Upper lobe of right lung (tissue), 1 donor: ENCODE measurements at regions not wholly inside any gene's neighbourhood (a gene's known extent, or its start where the extent isn't known, plus 50 kb on each side); places are given as distances from the start of the nearest gene placed in this dataset.

Source experiments
- ATAC-seq: fragments of 200-7000 bp; cut with Tn5 transposase; one replicate; pipeline ENCODE4 v1.9.1; 2020; ENCODE audit warnings: mild to moderate bottlenecking, moderate library complexity
- DNase-seq: peaks from one replicate; pipeline ENCODE4 v3.0.0-alpha.2; 2020
- H3K27ac ChIP-seq: fragments of 200-600 bp; one replicate; pipeline ENCODE4 v1.8.0; 2022
- H3K27me3 ChIP-seq: fragments of 200-600 bp; one replicate; pipeline ENCODE4 v1.8.0; 2022; ENCODE audit warnings: mild to moderate bottlenecking
- H3K36me3 ChIP-seq: fragments of 200-600 bp; one replicate; pipeline ENCODE4 v1.8.0; 2022
- H3K4me1 ChIP-seq: fragments of 200-600 bp; one replicate; pipeline ENCODE4 v1.8.0; 2022
- H3K4me3 ChIP-seq: fragments of 200-600 bp; one replicate; pipeline ENCODE4 v1.8.0; 2022; ENCODE audit warnings: mild to moderate bottlenecking
- H3K9me3 ChIP-seq: fragments of 200-600 bp; one replicate; pipeline ENCODE4 v1.8.0; 2022
- intact Hi-C: fragments of 100-400 bp; cut with DNase I; formaldehyde crosslinking; loops from one replicate; pipeline ENCODE4 v1.11.0; 2022
- TF ChIP-seq, protein P1 (sequence below): fragments of 200-600 bp; IDR thresholded peaks from one replicate; pipeline ENCODE4 v1.8.0; 2022; ENCODE audit warnings: antibody characterized with exemption
- donor health status: DM: no; HTN: yes; CAD: no; lungs with severe emphysema.

DNA sequence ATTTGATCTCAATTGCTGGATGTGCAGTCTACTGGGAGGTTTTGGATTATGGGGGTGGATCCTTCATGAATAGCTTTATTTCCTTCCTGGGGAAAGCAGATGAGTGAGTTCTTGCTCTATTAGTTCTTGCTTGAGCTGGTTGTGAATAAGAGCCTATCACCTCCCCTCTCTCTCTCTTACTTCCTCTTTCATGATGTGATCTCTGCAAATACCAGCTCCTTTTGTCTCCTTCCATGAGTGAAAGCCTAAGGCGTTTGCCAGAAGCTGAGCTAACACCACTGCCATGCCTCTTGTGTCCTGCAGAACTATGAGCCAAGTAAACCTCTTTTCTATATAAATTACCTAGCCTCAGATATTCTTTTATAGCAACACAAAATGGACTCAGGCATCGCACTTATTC lies 302.7 kb downstream of the CCER1 start:
- TF ChIP-seq, protein P1, sequence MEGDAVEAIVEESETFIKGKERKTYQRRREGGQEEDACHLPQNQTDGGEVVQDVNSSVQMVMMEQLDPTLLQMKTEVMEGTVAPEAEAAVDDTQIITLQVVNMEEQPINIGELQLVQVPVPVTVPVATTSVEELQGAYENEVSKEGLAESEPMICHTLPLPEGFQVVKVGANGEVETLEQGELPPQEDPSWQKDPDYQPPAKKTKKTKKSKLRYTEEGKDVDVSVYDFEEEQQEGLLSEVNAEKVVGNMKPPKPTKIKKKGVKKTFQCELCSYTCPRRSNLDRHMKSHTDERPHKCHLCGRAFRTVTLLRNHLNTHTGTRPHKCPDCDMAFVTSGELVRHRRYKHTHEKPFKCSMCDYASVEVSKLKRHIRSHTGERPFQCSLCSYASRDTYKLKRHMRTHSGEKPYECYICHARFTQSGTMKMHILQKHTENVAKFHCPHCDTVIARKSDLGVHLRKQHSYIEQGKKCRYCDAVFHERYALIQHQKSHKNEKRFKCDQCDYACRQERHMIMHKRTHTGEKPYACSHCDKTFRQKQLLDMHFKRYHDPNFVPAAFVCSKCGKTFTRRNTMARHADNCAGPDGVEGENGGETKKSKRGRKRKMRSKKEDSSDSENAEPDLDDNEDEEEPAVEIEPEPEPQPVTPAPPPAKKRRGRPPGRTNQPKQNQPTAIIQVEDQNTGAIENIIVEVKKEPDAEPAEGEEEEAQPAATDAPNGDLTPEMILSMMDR, result no peak
- DNase-seq, result no peak
- intact Hi-C loops, result no loop called here
- H3K4me1 ChIP-seq, result no peaks in the 10 kb centered on the region
- H3K36me3 ChIP-seq, result no peaks in the 10 kb centered on the region
- ATAC-seq, result no peak
- H3K9me3 ChIP-seq, result no peaks in the 10 kb centered on the region
- no peak overlapping the region for H3K27ac ChIP-seq
- no peak overlapping the region for H3K4me3 ChIP-seq
- no peaks in the 10 kb centered on the region for H3K27me3 ChIP-seq

DNA sequence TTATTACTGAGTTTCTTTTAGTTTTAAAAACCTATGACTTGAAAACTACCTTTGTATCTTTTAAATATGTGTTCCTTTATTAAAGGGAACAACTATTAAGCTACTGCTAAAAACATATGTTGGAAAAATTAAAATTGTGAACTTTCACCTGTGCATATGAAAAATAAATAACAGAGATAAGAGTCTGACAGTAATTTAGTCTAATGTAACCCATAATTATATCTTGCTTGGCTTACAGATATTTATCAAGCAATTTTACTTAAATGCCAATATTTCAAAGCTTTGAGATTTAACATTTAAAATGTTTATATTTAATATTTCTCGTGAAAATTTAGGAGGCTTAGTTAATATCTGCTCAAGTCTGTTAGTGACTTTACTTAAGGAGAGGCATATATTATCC lies 309.8 kb downstream of the CCER1 start:
- H3K4me3 ChIP-seq, result no peak overlapping the region
- H3K27ac ChIP-seq, result no peak overlapping the region
- ATAC-seq, result no peak
- TF ChIP-seq, protein P1, result no peak
- H3K4me1 ChIP-seq, result no peaks in the 10 kb centered on the region
- H3K27me3 ChIP-seq, result no peaks in the 10 kb centered on the region
- H3K9me3 ChIP-seq, result no peaks in the 10 kb centered on the region
- no peaks in the 10 kb centered on the region for H3K36me3 ChIP-seq
- no peak for DNase-seq
- intact Hi-C loops, result no loop called here

DNA sequence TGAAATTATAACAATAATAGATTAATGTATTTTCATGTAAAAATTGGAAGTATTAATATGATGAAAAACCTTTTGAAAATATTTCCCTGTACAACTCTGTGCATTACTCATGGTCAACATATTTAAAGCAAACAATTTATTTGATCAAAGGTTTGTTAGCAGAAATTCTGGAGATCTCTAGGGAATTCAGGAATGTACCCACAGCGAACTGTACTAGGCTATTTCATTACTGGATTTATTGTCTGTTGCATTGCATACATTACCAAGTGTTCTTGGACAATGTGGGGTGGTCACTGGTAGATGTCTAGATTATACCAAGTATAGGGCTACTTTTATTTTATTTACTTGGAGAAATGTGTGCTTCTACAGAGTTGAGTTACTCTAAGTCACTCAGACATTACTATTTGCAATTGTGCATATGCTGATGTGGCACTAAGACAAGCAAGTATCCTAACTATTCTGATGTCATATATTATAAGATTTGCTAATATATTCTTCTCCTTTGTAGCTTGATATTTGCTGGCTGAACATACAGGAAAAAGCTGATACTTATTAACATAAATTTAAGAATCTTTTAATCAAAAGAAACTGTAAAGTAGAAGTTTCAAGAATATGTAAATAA lies 323.3 kb downstream of the CCER1 start:
- TF ChIP-seq, protein P1, result no peak
- no peak for ATAC-seq
- H3K27ac ChIP-seq, result no peak overlapping the region

DNA sequence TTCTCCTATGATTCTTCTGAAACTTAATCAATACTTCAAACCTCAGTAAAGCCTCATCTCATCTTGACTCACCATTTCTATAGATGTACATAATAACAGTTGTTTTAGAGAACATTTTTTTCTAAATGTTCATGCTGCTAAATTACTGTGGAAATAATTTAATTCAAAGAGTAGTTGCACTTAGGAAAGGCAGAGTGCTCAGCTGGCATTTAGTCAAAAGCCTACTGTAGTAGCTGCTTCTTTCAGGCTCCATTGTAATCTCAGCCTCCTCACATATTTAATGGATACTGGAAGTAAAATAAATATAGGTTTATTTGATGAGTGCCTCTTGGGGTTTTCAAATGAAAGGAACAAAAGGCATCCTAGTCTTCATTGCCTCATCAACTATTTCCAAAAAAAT lies 325.0 kb downstream of the CCER1 start:
- Histone ChIP-seq H3K9me3 (no peaks in the 10 kb centered on the region), H3K27ac (no peak overlapping the region), H3K4me3 (no peak overlapping the region), H3K27me3 (no peaks in the 10 kb centered on the region), H3K4me1 (no peaks in the 10 kb centered on the region), H3K36me3 (no peaks in the 10 kb centered on the region)
- DNase-seq (no peak), ATAC-seq (no peak)
- intact Hi-C loops, result no loop called here
- TF ChIP-seq, protein P1, result no peak

More for the DNA sequence above, 323.3 kb downstream of the CCER1 start:
- DNase-seq, result no peak
- Histone ChIP-seq H3K36me3 (no peaks in the 10 kb centered on the region), H3K4me3 (no peak overlapping the region), H3K4me1 (no peaks in the 10 kb centered on the region), H3K27me3 (no peaks in the 10 kb centered on the region), H3K9me3 (no peaks in the 10 kb centered on the region)
- intact Hi-C loops, result no loop called here

DNA sequence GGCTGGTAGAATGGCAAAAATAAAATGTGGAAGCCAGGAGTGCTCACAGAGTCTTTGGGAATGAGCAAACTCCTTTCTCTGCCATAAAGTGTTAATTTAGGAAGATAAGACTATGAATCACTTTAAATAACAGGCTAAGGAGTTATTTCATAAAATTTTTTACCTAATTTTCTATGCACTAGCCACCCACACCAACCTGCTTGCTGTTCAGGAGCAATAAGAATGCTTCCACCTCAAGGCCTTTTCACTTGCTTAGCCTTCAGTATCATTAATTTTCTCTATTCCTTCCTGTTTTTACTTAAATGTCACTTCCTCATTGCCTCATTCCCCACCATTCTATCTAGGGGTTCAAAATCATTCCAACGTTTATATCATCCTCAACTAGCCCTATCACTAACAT lies 326.8 kb downstream of the CCER1 start:
- Histone ChIP-seq H3K36me3 (no peaks in the 10 kb centered on the region), H3K9me3 (no peaks in the 10 kb centered on the region), H3K27me3 (no peaks in the 10 kb centered on the region), H3K4me1 (no peaks in the 10 kb centered on the region), H3K4me3 (no peak overlapping the region), H3K27ac (no peak overlapping the region)
- intact Hi-C loops, result no loop called here
- ATAC-seq (no peak), DNase-seq (no peak)
- TF ChIP-seq, protein P1, result no peak
